ENCODE measurements at regions not wholly inside any gene's neighbourhood (a gene's known extent, or its start where the extent isn't known, plus 50 kb on each side); places are given as distances from the start of the nearest gene placed in this dataset.

DNA sequence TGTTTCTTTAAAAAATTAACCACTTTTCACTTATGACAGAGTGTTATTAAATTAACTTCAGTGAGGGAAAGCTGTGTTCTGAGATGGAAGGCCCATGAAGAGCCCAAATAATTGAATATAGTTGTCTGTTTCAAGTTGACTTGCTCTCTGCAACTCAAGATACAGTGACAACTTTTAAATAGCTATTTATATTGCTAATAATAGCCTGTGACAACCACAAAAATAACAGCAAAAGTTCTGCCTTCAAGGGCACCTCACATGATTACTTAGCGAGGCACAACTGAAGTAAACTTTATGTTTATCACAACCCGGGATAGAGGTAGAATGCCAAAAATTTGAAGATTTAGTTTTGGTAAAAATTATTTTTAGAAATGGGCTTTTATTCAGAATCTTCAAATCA is 167.3 kb upstream of the SCN7A start:
- CTCF ChIA-PET (ENCODE audit: unreplicated experiment) = no interaction called here
- no peak overlapping the region for H3K27ac ChIP-seq (ENCODE audit: low read depth, low read length, poor library complexity, severe bottlenecking)
- H2AFZ ChIP-seq (ENCODE audit: low read length) = no peak overlapping the region
- no peaks in the 10 kb centered on the region for H3K36me3 ChIP-seq (ENCODE audit: insufficient read depth, low read length)
- TF ChIP-seq, protein P1, sequence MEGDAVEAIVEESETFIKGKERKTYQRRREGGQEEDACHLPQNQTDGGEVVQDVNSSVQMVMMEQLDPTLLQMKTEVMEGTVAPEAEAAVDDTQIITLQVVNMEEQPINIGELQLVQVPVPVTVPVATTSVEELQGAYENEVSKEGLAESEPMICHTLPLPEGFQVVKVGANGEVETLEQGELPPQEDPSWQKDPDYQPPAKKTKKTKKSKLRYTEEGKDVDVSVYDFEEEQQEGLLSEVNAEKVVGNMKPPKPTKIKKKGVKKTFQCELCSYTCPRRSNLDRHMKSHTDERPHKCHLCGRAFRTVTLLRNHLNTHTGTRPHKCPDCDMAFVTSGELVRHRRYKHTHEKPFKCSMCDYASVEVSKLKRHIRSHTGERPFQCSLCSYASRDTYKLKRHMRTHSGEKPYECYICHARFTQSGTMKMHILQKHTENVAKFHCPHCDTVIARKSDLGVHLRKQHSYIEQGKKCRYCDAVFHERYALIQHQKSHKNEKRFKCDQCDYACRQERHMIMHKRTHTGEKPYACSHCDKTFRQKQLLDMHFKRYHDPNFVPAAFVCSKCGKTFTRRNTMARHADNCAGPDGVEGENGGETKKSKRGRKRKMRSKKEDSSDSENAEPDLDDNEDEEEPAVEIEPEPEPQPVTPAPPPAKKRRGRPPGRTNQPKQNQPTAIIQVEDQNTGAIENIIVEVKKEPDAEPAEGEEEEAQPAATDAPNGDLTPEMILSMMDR (conservative IDR thresholded peaks at IDR 0.05; ENCODE audit: low read length) = no peak
- TF ChIP-seq EZH2phosphoT487 (IDR thresholded peaks at IDR 0.05; ENCODE audit: borderline replicate concordance, low read depth, low read length) = no peak
- H3K79me2 ChIP-seq (ENCODE audit: insufficient read depth, low read depth, low read length) = no peaks in the 10 kb centered on the region
- BruUV-seq (replicated peaks) = no TSS peak
- H3K4me1 ChIP-seq (ENCODE audit: insufficient read depth, low read length, poor library complexity, severe bottlenecking) = no peaks in the 10 kb centered on the region
- POLR2A ChIA-PET = no interaction called here
- H3K4me3 ChIP-seq (ENCODE audit: low read depth, low read length, poor library complexity, severe bottlenecking) = no peak overlapping the region
- no peak for DNase-seq (ENCODE audit: low spot score)
- no peaks in the 10 kb centered on the region for H3K9me3 ChIP-seq (ENCODE audit: low read length)
- no peaks in the 10 kb centered on the region for H3K9me2 ChIP-seq (ENCODE audit: insufficient read depth, low read length)
- intact Hi-C loops (cut with micrococcal nuclease; ENCODE audit: unreplicated experiment) = no loop called here
- no peaks in the 10 kb centered on the region for H4K20me1 ChIP-seq (ENCODE audit: insufficient read depth, low read length)
- H3K4me2 ChIP-seq (ENCODE audit: low read length) = no peak overlapping the region

DNA sequence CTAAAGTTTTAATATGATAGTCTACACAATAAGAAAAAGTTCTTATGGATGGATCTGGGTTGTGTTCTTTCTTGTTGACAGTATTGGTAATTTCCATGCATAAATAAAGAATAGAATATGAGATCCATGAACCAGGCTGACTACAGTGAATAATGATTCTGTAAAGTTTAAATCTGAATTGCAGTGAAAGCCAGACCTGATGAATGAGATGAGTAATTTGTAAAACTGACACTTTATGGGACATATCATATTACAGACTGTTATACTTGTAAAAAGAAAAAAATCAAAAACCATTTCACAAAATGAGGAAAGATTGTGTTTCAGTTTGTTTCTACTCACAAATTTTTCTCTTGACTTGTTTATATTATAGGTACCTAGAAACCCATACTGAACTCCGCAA is 164.9 kb upstream of the SCN7A start:
- CTCF ChIA-PET (ENCODE audit: unreplicated experiment) = no interaction called here
- no peak for DNase-seq (ENCODE audit: low spot score)

DNA sequence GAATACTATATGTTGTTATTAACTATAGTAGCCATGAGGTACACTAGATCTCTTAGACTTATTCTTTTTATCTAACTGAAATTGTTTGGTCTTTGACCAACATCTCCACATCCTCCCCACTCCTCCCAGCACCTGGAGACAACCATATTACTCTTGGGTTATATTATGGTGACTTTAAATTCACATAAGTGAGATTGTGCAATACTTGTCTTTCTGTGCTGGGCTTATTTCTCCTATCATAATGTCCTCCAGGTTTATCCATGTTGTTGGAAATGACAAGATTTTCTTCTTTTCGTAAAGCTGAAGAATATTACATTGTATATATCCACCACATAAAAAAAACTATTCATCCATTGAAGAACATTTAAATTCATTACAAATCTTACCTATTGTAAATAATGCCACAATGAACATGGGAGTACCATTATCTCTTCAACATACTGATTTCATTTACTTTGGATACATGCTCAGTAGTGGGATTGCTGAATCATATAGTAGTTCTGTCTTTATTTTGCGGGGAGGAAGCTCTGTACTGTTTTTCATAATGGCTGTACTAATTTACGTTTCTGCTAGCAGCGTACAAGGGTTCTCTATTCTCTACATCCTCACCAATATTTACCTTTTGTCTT is 159.2 kb upstream of the SCN7A start:
- CTCF ChIA-PET (ENCODE audit: unreplicated experiment) = no interaction called here
- DNase-seq (ENCODE audit: low spot score) = no peak
- Histone ChIP-seq H3K4me2 (ENCODE audit: low read length) (no peak overlapping the region), H3K36me3 (ENCODE audit: insufficient read depth, low read length) (no peaks in the 10 kb centered on the region), H2AFZ (ENCODE audit: low read length) (no peak overlapping the region), H3K9me3 (ENCODE audit: low read length) (no peaks in the 10 kb centered on the region), H3K79me2 (ENCODE audit: insufficient read depth, low read depth, low read length) (no peaks in the 10 kb centered on the region), H4K20me1 (ENCODE audit: insufficient read depth, low read length) (no peaks in the 10 kb centered on the region), H3K4me1 (ENCODE audit: insufficient read depth, low read length, poor library complexity, severe bottlenecking) (no peaks in the 10 kb centered on the region), H3K9me2 (ENCODE audit: insufficient read depth, low read length) (no peaks in the 10 kb centered on the region), H3K27ac (ENCODE audit: low read depth, low read length, poor library complexity, severe bottlenecking) (no peak overlapping the region), H3K4me3 (ENCODE audit: low read depth, low read length, poor library complexity, severe bottlenecking) (no peak overlapping the region)
- POLR2A ChIA-PET = interaction anchor here (1.4 kb wide), 1 partner anchor 10 kb away, joined by 3 read pairs; no protein-coding TSS in a partner anchor
- no peak for TF ChIP-seq EZH2phosphoT487 (IDR thresholded peaks at IDR 0.05; ENCODE audit: borderline replicate concordance, low read depth, low read length)
- TF ChIP-seq, protein P1 (conservative IDR thresholded peaks at IDR 0.05; ENCODE audit: low read length) = no peak
- intact Hi-C loops (cut with micrococcal nuclease; ENCODE audit: unreplicated experiment) = no loop called here
- BruUV-seq (replicated peaks) = no TSS peak

More for the DNA sequence above, 164.9 kb upstream of the SCN7A start:
- Histone ChIP-seq H3K27ac (ENCODE audit: low read depth, low read length, poor library complexity, severe bottlenecking) (no peak overlapping the region), H3K9me3 (ENCODE audit: low read length) (no peaks in the 10 kb centered on the region), H3K79me2 (ENCODE audit: insufficient read depth, low read depth, low read length) (no peaks in the 10 kb centered on the region), H3K36me3 (ENCODE audit: insufficient read depth, low read length) (no peaks in the 10 kb centered on the region), H3K9me2 (ENCODE audit: insufficient read depth, low read length) (no peaks in the 10 kb centered on the region), H3K4me3 (ENCODE audit: low read depth, low read length, poor library complexity, severe bottlenecking) (no peak overlapping the region), H3K4me2 (ENCODE audit: low read length) (no peak overlapping the region), H2AFZ (ENCODE audit: low read length) (no peak overlapping the region), H3K4me1 (ENCODE audit: insufficient read depth, low read length, poor library complexity, severe bottlenecking) (no peaks in the 10 kb centered on the region), H4K20me1 (ENCODE audit: insufficient read depth, low read length) (no peaks in the 10 kb centered on the region)
- no TSS peak for BruUV-seq (replicated peaks)
- intact Hi-C loops (cut with micrococcal nuclease; ENCODE audit: unreplicated experiment) = no loop called here
- no peak for TF ChIP-seq EZH2phosphoT487 (IDR thresholded peaks at IDR 0.05; ENCODE audit: borderline replicate concordance, low read depth, low read length)
- TF ChIP-seq, protein P1 (conservative IDR thresholded peaks at IDR 0.05; ENCODE audit: low read length) = no peak
- POLR2A ChIA-PET = interaction anchor here (0.6 to 1.2 kb wide), 3 partner anchors 11 to 59 kb away, joined by 3 to 5 read pairs (median 4); no protein-coding TSS in a partner anchor
